SK-N-SH treated with all-trans-retinoic acid at 6 μM for 48 hours (cell line): ENCODE measurements at regions not wholly inside any gene's neighbourhood (a gene's known extent, or its start where the extent isn't known, plus 50 kb on each side); places are given as distances from the start of the nearest gene placed in this dataset.
"Not testable (repeated sequence)": the region's sequence is repeated elsewhere in the genome, so short reads cannot be mapped to it uniquely, and the experiment has no call there.

Experiments used
- ATAC-seq: fragments of 200-7000 bp; cut with Tn5 transposase; 3 replicates; pipeline ENCODE4 v1.9.1; 2020; ENCODE audit warnings: mild to moderate bottlenecking, moderate library complexity
- ARNTL ChIP-seq: fragments of 450-650 bp; formaldehyde crosslinking; IDR thresholded peaks from 2 replicates; pipeline ENCODE4 v1.5.0; 2020; ENCODE audit warnings: low read depth, mild to moderate bottlenecking, moderate library complexity, borderline replicate concordance
- BACH2 ChIP-seq: fragments of 250-450 bp; sonication (Bioruptor Pico); IDR thresholded peaks from 2 replicates; pipeline ENCODE4 v1.9.0; 2021; ENCODE audit warnings: mild to moderate bottlenecking, borderline replicate concordance
- CSDC2 ChIP-seq: fragments of 250-450 bp; sonication (Bioruptor Pico); IDR thresholded peaks from 2 replicates; pipeline ENCODE4 v1.5.0; 2020; ENCODE audit warnings: mild to moderate bottlenecking, moderate library complexity
- ESRRG ChIP-seq: fragments of 250-450 bp; sonication (Bioruptor Pico); IDR thresholded peaks from 2 replicates; pipeline ENCODE4 v1.6.1; 2021; ENCODE audit warnings: mild to moderate bottlenecking
- GLIS3 ChIP-seq: fragments of 250-450 bp; sonication (Bioruptor Pico); IDR thresholded peaks from 2 replicates; pipeline ENCODE4 v1.5.0; 2020; ENCODE audit warnings: mild to moderate bottlenecking, moderate library complexity
- ISL1 ChIP-seq: fragments of 250-450 bp; sonication (Bioruptor Pico); IDR thresholded peaks from 2 replicates; pipeline ENCODE4 v2.1.2; 2022; ENCODE audit warnings: mild to moderate bottlenecking, moderate library complexity
- PPARA ChIP-seq: fragments of 250-450 bp; sonication (Bioruptor Pico); IDR thresholded peaks from 2 replicates; pipeline ENCODE4 v1.5.0; 2020; ENCODE audit warnings: mild to moderate bottlenecking, borderline replicate concordance
- RARB ChIP-seq: fragments of 250-450 bp; sonication (Bioruptor Pico); IDR thresholded peaks from 2 replicates; pipeline ENCODE4 v1.8.0; 2021; ENCODE audit warnings: mild to moderate bottlenecking, moderate library complexity
- SNAI2 ChIP-seq: fragments of 250-450 bp; sonication (Bioruptor Pico); IDR thresholded peaks from 2 replicates; pipeline ENCODE4 v1.5.0; 2020; ENCODE audit warnings: mild to moderate bottlenecking, moderate library complexity
- TCF4 ChIP-seq: fragments of 250-450 bp; sonication (Bioruptor Pico); IDR thresholded peaks from 2 replicates; pipeline ENCODE4 v1.8.0; 2021; ENCODE audit warnings: mild to moderate bottlenecking, moderate library complexity, borderline replicate concordance
- TOX ChIP-seq: fragments of 250-450 bp; sonication (Bioruptor Pico); IDR thresholded peaks from 2 replicates; pipeline ENCODE4 v1.8.0; 2021; ENCODE audit warnings: mild to moderate bottlenecking, moderate library complexity, borderline replicate concordance
- ZC3H10 ChIP-seq: fragments of 250-450 bp; sonication (Bioruptor Pico); IDR thresholded peaks from 2 replicates; pipeline ENCODE4 v1.5.1; 2021; ENCODE audit warnings: mild to moderate bottlenecking, moderate library complexity
- ZFP3 ChIP-seq: fragments of 250-450 bp; sonication (Bioruptor Pico); IDR thresholded peaks from 2 replicates; pipeline ENCODE4 v1.5.0; 2020; ENCODE audit warnings: mild to moderate bottlenecking, moderate library complexity
- ZFP30 ChIP-seq: fragments of 450-650 bp; formaldehyde crosslinking; IDR thresholded peaks from 2 replicates; pipeline ENCODE4 v1.5.0; 2022; ENCODE audit warnings: mild to moderate bottlenecking, moderate library complexity
- ZNF565 ChIP-seq: fragments of 450-650 bp; formaldehyde crosslinking; conservative IDR thresholded peaks from 2 replicates; pipeline ENCODE4 v1.5.0; 2020; ENCODE audit warnings: low read depth, mild to moderate bottlenecking, moderate library complexity
- ZNF70 ChIP-seq: fragments of 450-650 bp; formaldehyde crosslinking; IDR thresholded peaks from 2 replicates; pipeline ENCODE4 v1.5.0; 2020; ENCODE audit warnings: mild to moderate bottlenecking, moderate library complexity
- ZNF8 ChIP-seq: fragments of 450-650 bp; formaldehyde crosslinking; IDR thresholded peaks from 2 replicates; pipeline ENCODE4 v1.5.0; 2020; ENCODE audit warnings: mild to moderate bottlenecking, moderate library complexity
- TF ChIP-seq, protein P1 (sequence below): fragments of 250-450 bp; sonication (Bioruptor Pico); IDR thresholded peaks from 2 replicates; pipeline ENCODE4 v1.5.0; 2020; ENCODE audit warnings: mild to moderate bottlenecking, moderate library complexity
- TF ChIP-seq, protein P2 (sequence below): fragments of 250-450 bp; sonication (Bioruptor Pico); IDR thresholded peaks from 2 replicates; pipeline ENCODE4 v1.5.1; 2021; ENCODE audit warnings: mild to moderate bottlenecking, moderate library complexity
- TF ChIP-seq, protein P3 (sequence below): fragments of 250-450 bp; sonication (Bioruptor Pico); IDR thresholded peaks from 2 replicates; pipeline ENCODE4 v1.8.0; 2021; ENCODE audit warnings: low read depth, mild to moderate bottlenecking, moderate library complexity, borderline replicate concordance
- TF ChIP-seq, protein P4 (sequence below): fragments of 250-450 bp; sonication (Bioruptor Pico); IDR thresholded peaks from 2 replicates; pipeline ENCODE4 v1.5.1; 2020; ENCODE audit warnings: low read depth, mild to moderate bottlenecking, moderate library complexity

DNA sequence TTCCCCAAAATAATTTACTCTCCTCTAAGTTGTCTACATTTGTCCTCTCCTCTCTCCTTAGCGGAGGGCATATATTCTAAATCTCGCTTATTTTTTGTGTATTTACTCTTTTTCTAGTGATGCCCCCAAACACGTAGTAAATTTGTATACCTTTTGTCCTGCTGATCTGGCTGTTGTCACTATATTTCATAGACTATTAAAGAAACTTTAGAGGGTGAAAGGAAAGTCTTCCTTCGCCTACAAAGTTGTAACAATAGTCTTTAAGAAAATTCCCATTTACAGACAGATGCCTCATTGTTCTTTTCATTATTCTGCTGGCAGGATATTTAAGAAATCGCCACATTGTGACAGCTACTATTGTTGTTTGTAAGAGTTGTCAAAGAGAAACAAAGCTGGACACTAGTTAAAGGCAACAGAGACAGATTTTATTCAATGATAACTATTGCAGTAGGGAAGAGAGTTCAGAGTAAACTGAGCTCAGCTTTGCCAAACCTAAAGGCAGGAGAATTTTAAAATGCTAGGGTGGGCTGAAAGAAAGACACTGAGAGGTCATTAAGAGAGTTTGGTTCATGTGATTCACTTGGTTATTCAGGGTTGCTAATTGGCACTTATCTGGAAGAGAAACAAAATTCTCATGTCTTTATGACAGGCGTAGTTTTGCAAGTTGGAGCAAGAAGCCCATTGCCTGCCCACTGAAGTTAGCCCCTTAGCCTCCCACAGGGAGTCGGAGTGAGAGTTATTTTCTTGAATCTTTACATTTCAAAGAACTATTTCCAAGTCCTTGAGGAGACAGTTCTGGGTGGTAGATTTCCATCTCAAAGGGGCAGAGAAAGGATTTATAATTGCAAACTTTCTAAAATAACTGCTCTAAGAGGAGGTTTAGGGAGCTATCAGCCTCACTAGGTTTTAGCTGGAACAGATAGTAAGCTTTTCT lies 1272.5 kb upstream of the SEL1L start:
- no peak for TF ChIP-seq RARB (CRISPR knock-in tag)
- TF ChIP-seq ZFP3 (CRISPR knock-in tag), result no peak
- TF ChIP-seq, protein P1, sequence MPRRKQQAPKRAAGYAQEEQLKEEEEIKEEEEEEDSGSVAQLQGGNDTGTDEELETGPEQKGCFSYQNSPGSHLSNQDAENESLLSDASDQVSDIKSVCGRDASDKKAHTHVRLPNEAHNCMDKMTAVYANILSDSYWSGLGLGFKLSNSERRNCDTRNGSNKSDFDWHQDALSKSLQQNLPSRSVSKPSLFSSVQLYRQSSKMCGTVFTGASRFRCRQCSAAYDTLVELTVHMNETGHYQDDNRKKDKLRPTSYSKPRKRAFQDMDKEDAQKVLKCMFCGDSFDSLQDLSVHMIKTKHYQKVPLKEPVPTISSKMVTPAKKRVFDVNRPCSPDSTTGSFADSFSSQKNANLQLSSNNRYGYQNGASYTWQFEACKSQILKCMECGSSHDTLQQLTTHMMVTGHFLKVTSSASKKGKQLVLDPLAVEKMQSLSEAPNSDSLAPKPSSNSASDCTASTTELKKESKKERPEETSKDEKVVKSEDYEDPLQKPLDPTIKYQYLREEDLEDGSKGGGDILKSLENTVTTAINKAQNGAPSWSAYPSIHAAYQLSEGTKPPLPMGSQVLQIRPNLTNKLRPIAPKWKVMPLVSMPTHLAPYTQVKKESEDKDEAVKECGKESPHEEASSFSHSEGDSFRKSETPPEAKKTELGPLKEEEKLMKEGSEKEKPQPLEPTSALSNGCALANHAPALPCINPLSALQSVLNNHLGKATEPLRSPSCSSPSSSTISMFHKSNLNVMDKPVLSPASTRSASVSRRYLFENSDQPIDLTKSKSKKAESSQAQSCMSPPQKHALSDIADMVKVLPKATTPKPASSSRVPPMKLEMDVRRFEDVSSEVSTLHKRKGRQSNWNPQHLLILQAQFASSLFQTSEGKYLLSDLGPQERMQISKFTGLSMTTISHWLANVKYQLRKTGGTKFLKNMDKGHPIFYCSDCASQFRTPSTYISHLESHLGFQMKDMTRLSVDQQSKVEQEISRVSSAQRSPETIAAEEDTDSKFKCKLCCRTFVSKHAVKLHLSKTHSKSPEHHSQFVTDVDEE, result no peak
- TF ChIP-seq ISL1 (CRISPR knock-in tag), result no peak
- TF ChIP-seq CSDC2 (CRISPR knock-in tag), result no peak
- TF ChIP-seq SNAI2, result no peak
- TF ChIP-seq ZNF565 (CRISPR knock-in tag), result no peak
- TF ChIP-seq TOX, result no peak
- no peak for TF ChIP-seq ESRRG (CRISPR knock-in tag)
- TF ChIP-seq ZC3H10 (CRISPR knock-in tag), result no peak
- no peak for TF ChIP-seq BACH2
- TF ChIP-seq PPARA (CRISPR knock-in tag), result no peak
- TF ChIP-seq ZNF8, result no peak
- TF ChIP-seq, protein P2, sequence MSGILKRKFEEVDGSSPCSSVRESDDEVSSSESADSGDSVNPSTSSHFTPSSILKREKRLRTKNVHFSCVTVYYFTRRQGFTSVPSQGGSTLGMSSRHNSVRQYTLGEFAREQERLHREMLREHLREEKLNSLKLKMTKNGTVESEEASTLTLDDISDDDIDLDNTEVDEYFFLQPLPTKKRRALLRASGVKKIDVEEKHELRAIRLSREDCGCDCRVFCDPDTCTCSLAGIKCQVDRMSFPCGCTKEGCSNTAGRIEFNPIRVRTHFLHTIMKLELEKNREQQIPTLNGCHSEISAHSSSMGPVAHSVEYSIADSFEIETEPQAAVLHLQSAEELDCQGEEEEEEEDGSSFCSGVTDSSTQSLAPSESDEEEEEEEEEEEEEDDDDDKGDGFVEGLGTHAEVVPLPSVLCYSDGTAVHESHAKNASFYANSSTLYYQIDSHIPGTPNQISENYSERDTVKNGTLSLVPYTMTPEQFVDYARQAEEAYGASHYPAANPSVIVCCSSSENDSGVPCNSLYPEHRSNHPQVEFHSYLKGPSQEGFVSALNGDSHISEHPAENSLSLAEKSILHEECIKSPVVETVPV (CRISPR knock-in tag), result no peak
- TF ChIP-seq ARNTL, result no peak
- no peak for TF ChIP-seq ZFP30 (CRISPR knock-in tag)
- no peak for TF ChIP-seq GLIS3 (CRISPR knock-in tag)
- TF ChIP-seq, protein P3, sequence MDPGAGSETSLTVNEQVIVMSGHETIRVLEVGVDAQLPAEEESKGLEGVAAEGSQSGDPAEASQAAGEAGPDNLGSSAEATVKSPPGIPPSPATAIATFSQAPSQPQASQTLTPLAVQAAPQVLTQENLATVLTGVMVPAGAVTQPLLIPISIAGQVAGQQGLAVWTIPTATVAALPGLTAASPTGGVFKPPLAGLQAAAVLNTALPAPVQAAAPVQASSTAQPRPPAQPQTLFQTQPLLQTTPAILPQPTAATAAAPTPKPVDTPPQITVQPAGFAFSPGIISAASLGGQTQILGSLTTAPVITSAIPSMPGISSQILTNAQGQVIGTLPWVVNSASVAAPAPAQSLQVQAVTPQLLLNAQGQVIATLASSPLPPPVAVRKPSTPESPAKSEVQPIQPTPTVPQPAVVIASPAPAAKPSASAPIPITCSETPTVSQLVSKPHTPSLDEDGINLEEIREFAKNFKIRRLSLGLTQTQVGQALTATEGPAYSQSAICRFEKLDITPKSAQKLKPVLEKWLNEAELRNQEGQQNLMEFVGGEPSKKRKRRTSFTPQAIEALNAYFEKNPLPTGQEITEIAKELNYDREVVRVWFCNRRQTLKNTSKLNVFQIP (CRISPR knock-in tag), result no peak
- TF ChIP-seq, protein P4, sequence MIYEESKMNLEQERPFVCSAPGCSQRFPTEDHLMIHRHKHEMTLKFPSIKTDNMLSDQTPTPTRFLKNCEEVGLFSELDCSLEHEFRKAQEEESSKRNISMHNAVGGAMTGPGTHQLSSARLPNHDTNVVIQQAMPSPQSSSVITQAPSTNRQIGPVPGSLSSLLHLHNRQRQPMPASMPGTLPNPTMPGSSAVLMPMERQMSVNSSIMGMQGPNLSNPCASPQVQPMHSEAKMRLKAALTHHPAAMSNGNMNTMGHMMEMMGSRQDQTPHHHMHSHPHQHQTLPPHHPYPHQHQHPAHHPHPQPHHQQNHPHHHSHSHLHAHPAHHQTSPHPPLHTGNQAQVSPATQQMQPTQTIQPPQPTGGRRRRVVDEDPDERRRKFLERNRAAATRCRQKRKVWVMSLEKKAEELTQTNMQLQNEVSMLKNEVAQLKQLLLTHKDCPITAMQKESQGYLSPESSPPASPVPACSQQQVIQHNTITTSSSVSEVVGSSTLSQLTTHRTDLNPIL (CRISPR knock-in tag), result no peak
- no peak for ATAC-seq

DNA sequence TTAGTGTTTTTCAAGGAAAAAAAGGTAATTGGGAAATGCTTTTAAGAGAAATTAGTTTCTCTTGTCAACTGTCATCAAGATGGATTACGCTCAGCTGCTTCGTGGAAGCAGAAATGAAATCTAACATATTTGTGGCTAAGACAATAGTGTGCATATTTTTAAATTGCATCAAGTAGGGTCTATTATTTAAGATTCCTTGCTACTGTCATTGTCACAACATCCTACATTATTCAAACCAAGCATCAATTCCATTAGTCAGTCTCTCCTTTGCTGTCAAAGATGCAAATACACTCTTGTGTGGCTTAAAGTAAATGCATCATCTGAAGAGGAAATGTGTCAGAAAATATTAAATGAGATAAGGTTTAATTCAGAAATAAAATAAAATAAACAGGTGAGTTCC lies 1277.6 kb upstream of the SEL1L start:
- ATAC-seq, result no peak
- TF ChIP-seq SNAI2 (no peak), ZNF70 (CRISPR knock-in tag) (no peak), PPARA (CRISPR knock-in tag) (no peak), GLIS3 (CRISPR knock-in tag) (no peak), ZC3H10 (CRISPR knock-in tag) (no peak), ZNF565 (CRISPR knock-in tag) (no peak), TOX (no peak), ZNF8 (no peak), ESRRG (CRISPR knock-in tag) (no peak), CSDC2 (CRISPR knock-in tag) (no peak), ISL1 (CRISPR knock-in tag) (no peak), TCF4 (CRISPR knock-in tag) (no peak), BACH2 (no peak), ARNTL (no peak), ZFP30 (CRISPR knock-in tag) (no peak), RARB (CRISPR knock-in tag) (no peak)
- TF ChIP-seq, protein P2 (CRISPR knock-in tag), result no peak
- TF ChIP-seq, protein P1, result no peak
- TF ChIP-seq, protein P3 (CRISPR knock-in tag), result no peak

DNA sequence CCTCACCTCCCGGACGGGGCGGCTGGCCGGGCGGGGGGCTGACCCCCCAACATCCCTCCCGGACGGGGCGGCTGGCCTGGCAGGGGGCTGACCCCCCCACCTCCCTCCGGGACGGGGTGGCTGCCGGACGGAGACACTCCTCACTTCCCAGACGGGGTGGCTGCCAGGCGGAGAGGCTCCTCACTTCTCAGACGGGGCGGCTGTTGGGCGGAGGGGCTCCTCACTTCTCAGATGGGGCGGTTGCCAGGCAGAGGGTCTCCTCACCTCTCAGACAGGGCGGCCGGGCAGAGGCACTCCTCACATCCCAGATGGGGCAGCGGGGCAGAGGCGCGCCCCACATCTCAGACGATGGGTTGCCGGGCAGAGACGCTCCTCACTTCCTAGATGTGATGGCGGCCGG lies 1280.7 kb upstream of the SEL1L start:
- not testable (repeated sequence) for ATAC-seq
